ENCODE measurements at regions not wholly inside any gene's neighbourhood (a gene's known extent, or its start where the extent isn't known, plus 50 kb on each side); places are given as distances from the start of the nearest gene placed in this dataset.
"Not testable (repeated sequence)": the region's sequence is repeated elsewhere in the genome, so short reads cannot be mapped to it uniquely, and the experiment has no call there.

DNA sequence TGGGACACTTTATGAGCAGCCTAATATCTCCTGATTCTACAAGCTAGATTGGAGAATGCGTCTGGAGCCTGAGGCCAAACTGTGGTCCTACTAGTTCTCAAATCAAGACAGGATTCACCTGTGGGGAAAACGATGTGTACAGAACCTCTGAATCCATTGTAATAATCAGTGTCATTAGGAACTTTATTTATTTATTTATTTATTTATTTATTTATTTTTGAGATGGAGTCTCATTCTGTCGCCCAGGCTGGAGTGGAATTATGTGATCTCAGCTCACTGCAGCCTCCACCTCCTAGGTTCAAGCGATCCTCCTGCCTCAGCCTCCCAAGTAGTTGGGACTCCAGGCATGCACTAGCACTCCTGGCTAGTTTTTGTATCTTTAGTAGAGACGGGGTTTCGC is 52.6 kb upstream of the KIF26B start:
- H3K4me1 ChIP-seq; H3K36me3 ChIP-seq; H3K27ac ChIP-seq; H3K4me3 ChIP-seq; intact Hi-C loops (cut with DNase I; ENCODE audit: low total_unique reads); DNase-seq; H3K9me3 ChIP-seq; H3K27me3 ChIP-seq: not testable (repeated sequence)

DNA sequence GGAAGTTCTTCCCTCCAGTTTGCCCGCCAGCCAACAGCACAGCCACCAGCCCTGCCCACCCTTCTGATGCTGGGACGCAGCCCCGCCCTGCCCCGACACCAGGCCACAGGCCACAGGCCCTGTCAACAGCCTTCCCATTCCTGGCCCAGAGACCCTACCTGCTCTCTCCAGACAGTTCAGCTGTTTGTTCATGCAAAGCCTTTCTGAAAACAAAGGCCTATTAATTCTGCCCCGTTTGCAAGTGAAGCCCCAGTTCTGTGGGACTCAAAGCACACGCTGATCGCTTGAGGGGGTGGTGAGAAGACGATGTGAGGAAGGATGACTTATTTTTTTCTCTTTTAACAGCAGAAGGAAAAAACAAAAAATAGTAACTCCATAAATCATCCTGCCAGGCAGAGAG is 55.4 kb upstream of the KIF26B start:
- DNase-seq = no peak
- H3K27ac ChIP-seq = no peak overlapping the region

DNA sequence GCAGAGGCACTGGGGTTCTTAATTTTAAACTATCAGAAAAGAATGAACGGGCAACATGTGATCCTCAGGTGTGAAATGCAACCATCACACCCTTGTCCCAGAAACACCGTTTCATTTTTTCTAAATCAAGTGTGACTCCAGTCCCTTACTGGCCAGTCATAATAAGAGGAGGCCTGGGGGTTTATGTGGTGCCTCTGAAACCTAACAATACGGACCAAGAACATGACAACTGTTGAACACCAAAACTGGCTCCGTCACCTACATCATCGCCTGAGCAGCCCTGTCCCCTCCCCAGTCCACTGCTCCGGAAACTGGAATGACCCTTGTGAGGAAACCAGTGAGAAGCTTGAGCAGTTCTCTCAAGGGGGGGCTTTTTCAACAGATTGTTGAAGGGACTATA is 55.9 kb upstream of the KIF26B start:
- no peaks in the 10 kb centered on the region for H3K9me3 ChIP-seq
- H3K4me1 ChIP-seq = no peaks in the 10 kb centered on the region
- no peaks in the 10 kb centered on the region for H3K27me3 ChIP-seq
- no peak overlapping the region for H3K27ac ChIP-seq
- intact Hi-C loops (cut with DNase I; ENCODE audit: low total_unique reads) = no loop called here
- no peak overlapping the region for H3K4me3 ChIP-seq
- DNase-seq = no peak
- TF ChIP-seq, protein P1, sequence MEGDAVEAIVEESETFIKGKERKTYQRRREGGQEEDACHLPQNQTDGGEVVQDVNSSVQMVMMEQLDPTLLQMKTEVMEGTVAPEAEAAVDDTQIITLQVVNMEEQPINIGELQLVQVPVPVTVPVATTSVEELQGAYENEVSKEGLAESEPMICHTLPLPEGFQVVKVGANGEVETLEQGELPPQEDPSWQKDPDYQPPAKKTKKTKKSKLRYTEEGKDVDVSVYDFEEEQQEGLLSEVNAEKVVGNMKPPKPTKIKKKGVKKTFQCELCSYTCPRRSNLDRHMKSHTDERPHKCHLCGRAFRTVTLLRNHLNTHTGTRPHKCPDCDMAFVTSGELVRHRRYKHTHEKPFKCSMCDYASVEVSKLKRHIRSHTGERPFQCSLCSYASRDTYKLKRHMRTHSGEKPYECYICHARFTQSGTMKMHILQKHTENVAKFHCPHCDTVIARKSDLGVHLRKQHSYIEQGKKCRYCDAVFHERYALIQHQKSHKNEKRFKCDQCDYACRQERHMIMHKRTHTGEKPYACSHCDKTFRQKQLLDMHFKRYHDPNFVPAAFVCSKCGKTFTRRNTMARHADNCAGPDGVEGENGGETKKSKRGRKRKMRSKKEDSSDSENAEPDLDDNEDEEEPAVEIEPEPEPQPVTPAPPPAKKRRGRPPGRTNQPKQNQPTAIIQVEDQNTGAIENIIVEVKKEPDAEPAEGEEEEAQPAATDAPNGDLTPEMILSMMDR (IDR thresholded peaks at IDR 0.05) = no peak
- no peaks in the 10 kb centered on the region for H3K36me3 ChIP-seq

More for the DNA sequence above, 55.4 kb upstream of the KIF26B start:
- no peak overlapping the region for H3K4me3 ChIP-seq
- H3K36me3 ChIP-seq = no peaks in the 10 kb centered on the region
- no peaks in the 10 kb centered on the region for H3K27me3 ChIP-seq
- H3K4me1 ChIP-seq = no peaks in the 10 kb centered on the region
- intact Hi-C loops (cut with DNase I; ENCODE audit: low total_unique reads) = no loop called here
- no peaks in the 10 kb centered on the region for H3K9me3 ChIP-seq
- TF ChIP-seq, protein P1 (IDR thresholded peaks at IDR 0.05) = no peak

DNA sequence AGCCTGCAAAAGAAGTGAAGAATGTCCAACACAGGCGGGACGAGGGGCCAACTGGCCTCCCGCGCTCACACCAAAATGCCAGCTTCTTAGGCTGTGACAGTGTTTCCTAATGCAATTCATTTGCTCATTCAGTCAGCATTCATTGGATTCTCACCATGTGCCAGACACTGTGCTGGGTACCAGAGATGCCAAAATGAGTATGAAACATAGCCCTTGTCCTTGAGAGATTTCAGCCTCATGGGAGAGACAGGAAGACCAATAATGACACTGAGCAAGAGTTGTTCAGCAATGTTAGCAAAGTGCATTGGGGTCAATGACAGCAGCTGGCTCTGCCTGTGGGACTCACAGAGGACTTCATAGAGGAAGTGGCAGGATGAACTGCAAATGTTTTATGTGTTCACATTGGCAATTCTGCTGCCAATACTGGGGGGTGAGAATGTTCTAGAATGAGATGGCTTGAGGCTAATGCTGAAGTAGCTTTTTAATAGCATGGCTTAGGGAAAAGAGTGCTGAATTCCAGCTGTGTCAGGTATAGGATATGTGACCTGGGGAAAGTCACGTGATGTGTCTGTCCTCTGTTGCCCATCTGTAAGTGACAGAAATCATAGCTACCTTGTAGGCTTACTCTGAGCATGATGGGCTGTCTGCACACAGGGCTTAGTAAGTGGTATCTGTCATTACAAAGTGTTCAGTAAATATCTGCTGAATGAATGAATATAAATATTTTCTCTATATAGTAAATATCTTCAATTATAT is 58.3 kb upstream of the KIF26B start:
- H3K4me3 ChIP-seq = no peak overlapping the region
- no peaks in the 10 kb centered on the region for H3K27me3 ChIP-seq
- no peaks in the 10 kb centered on the region for H3K4me1 ChIP-seq
- H3K36me3 ChIP-seq = no peaks in the 10 kb centered on the region
- no peak overlapping the region for H3K27ac ChIP-seq
- TF ChIP-seq, protein P1 (IDR thresholded peaks at IDR 0.05) = no peak
- DNase-seq = no peak
- intact Hi-C loops (cut with DNase I; ENCODE audit: low total_unique reads) = no loop called here
- no peaks in the 10 kb centered on the region for H3K9me3 ChIP-seq

DNA sequence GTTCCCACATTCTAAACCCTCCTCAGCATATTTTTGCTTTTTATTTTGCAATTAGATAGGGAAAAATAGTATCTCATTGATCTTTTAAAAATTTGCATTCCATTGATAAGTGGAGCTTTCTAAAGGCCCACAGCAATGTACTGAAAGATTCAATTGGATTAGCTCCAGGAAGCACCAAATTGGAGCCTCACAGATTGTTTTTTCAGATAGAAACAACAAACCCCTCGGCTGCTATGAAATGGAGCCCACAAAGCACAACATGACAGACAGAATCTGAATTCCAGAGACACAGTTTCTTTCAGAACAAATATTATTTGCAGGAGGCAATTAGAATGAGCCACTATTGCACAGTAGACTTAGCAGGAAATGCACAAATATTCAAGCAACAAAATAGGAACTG is 58.9 kb upstream of the KIF26B start:
- no peak overlapping the region for H3K27ac ChIP-seq
- H3K4me3 ChIP-seq = no peak overlapping the region
- no peaks in the 10 kb centered on the region for H3K4me1 ChIP-seq
- H3K36me3 ChIP-seq = peaks cover 0 to 5% (median 0%) of the 10 kb centered on the region in 3 donors
- no peak for DNase-seq
- no peaks in the 10 kb centered on the region for H3K9me3 ChIP-seq
- no peaks in the 10 kb centered on the region for H3K27me3 ChIP-seq
- intact Hi-C loops (cut with DNase I; ENCODE audit: low total_unique reads) = no loop called here
- TF ChIP-seq, protein P1 (IDR thresholded peaks at IDR 0.05) = no peak

DNA sequence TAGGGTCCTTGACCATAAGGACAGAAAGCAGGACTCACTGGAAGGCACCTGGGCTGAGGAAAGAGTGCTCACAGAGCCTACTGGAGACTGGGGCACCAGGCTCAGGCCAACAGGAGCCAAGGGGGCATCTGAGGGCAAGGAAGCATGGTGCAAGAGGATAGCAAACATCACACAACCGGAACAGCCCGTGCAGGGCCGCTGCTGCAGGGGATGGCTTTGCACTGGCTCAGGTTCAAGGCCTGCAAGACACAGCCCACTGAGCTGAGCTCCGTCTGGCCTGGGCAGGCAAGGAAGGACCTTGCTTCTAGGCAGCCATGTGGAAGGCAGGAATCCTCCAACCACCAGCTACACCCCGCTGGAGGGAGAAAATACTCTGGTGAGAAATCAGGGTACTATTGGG is 59.8 kb upstream of the KIF26B start:
- Histone ChIP-seq H3K4me1 (no peaks in the 10 kb centered on the region), H3K9me3 (no peaks in the 10 kb centered on the region), H3K4me3 (no peak overlapping the region), H3K36me3 (peaks cover 0 to 7% (median 0%) of the 10 kb centered on the region in 3 donors), H3K27me3 (no peaks in the 10 kb centered on the region), H3K27ac (no peak overlapping the region)
- no peak for DNase-seq
- TF ChIP-seq, protein P1 (IDR thresholded peaks at IDR 0.05) = no peak
- intact Hi-C loops (cut with DNase I; ENCODE audit: low total_unique reads) = no loop called here

Data from tibial artery (tissue), 4 donors.